Inferior parietal cortex (tissue), 1 donor: ENCODE measurements at regions not wholly inside any gene's neighbourhood (a gene's known extent, or its start where the extent isn't known, plus 50 kb on each side); places are given as distances from the start of the nearest gene placed in this dataset.
"Not testable (repeated sequence)": the region's sequence is repeated elsewhere in the genome, so short reads cannot be mapped to it uniquely, and the experiment has no call there.

Experiments
- DNase-seq: peaks from one replicate; pipeline ENCODE4 v3.0.0-alpha.2; 2016; ENCODE audit errors: extremely low spot score

GRCh38 chrX:85529141-85529540 is 149.7 kb upstream of the POF1B start:
- not testable (repeated sequence) for DNase-seq

DNA sequence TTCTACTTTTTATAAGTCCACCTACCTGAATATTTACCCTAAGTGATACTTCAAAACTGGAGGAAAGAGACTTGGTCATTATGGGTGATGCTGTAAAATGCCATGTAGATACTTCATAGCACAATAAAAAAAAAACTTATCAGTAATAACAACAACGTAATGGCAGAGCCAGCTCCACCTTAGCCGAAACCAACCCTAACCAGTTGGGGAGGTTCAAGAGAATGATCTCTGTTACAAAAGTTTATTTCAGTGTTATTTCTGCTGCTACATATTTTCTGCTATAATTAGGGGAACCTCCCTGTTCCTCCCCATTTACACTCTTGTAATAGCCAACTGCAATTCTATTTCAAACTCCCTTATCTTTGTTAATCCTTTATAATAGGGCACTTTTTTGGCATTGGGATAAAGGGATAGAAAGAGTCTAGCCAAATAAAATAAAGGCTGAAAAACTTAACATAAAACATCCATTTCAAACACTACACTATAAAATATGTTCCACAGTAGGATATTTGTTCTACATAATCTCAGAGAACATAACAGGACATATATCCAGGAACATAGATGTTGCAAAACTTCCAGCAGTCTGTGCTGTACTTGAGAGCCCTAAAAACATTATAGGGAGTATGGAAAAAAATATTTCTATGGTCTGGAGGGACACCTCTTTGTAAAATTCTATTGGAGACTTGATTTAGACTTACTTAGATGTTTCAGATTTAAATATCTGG is 138.7 kb upstream of the POF1B start:
- no peak for DNase-seq

DNA sequence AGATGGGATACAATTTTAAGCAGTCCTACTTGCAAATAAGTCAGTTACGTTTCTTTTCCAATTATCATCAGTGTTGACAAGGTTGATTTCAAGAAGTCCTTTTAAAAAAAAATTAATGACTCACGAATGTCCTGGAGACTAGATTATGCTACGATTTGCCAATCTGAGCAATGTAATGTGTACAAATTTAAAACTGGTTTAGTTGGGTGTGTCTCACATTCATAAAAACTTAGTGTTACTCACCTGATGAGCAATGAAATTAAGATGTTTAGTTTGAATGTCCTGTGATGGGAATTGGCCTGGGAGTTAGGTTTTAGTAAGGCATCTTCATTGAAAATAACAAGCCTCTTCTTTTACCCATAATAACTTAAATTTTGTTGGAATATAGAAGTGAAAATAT is 136.7 kb upstream of the POF1B start:
- DNase-seq: no peak

DNA sequence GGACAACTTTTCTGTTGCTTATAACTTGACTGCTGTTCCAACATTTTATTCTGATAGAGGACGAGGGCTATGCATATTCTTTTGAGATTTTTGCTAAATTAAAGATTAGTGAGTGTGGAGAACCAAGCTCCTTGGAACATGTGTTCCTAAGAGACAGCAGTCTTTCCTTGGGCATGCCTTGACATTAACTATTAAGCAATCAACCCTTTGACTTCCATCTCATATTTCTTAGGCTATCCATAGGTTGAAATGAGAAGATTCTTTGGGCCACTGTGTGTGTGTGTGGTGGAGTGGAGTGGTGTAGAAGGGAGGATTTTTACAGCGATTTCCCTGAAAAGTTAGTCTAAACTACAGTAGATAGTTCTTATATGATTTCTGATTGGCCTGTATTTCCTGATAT is 127.4 kb upstream of the POF1B start:
- DNase-seq: no peak

- no peak for DNase-seq
Observed at GRCh38 chrX:85505801-85506200, 126.3 kb upstream of the POF1B start.

DNA sequence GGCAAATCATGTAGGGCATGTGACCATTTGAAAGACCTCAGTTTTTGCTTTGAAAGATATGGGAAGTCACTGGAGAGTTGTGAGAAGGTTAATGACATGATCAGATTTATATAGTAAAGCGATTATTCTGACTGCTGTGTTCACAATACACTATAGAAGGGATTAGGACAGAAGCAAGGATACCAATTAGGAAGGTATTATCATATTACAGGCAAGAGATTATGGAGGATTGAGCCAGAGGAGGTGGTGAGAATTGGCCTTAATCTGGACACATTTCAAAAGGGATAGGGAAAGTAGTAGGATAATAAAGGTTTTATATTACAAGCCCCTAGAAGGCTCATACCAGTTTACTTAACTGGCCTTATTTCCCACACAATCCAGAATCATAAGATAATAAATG is 124.9 kb upstream of the POF1B start:
- no peak for DNase-seq

DNA sequence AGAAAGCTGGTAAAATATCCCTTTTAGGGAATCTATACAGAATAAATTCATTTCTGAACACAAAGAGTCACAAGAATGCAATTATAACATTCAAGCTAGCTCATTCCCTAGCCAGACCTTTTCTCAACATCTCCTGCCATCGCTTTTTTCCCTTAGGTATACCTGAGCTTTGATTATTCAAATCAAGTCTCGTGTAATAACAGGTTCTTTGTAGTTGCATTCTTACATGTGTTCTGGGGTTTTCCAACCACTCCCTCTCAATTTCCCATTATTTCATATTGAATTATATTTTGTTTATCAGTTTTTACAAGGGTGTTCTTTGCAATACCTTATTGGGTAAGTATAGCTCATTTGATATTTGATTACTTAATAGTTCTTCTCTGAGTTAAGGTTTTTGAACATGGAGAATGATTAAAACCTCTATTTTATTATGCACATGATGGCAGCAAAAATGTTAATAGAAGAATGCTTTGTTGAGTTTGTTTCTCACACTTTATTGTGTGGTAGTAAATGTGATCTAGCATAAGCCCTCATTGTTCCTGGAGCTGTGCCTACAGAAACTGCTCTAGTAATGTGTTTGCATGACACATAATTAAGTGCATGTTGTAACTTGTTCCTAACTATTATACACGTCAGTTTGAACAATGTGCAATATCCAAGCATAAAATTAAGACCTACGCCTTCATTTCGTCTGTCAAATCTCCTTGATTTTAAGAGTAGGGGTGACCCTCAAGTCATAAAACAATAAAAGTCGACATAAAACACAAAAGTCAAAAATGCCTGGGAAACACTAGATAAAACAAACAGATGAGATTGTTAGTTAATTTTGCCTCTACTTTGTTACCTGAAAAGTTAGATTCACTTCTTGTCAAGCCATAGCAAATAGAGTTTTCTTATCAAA is 124.0 kb upstream of the POF1B start:
- no peak for DNase-seq

GRCh38 chrX:85501349-85501748 is 121.9 kb upstream of the POF1B start:
- no peak for DNase-seq

DNA sequence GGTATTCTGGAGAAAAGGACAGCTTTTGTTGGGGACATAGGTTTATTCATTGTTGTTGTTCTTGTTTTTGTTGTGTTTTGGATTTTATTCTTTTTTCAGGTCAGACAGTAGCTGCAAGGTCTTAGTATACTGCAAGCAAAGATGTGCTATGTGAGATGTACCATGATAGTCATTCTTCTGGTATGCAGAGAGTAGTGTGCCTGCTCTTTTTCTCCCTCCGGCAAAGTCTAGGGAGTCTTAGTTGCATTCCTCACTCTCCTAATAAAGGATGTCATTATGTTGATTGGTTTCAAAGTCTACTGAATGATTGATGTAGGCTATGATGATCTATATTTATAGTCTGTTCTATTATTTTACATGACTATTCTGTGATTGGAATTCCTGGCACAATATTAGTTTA is 119.9 kb upstream of the POF1B start:
- DNase-seq: no peak

DNA sequence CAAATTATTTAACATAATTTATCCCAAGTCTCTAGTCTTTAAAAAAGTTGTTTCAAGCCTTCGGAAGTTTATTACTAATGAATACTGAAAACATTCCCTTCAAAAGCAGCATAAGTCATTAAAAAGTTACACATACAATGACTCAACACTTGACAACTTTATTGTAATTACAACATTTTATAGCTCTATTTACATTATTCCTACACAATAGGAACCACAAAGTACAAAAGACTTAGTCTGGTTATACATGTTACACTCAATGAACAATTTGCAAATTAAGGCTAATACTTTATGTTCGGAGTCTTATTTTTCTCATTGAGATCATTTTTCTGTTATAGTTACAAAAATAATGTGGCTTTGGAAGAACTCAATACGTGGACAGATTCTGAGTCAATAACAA is 114.4 kb upstream of the POF1B start:
- DNase-seq: no peak

- no peak for DNase-seq
Observed at GRCh38 chrX:85454295-85454694, 74.8 kb upstream of the POF1B start.

GRCh38 chrX:85444613-85445012 is 65.1 kb upstream of the POF1B start:
- DNase-seq: no peak
